SU-DHL-6 (cell line): ENCODE measurements at regions not wholly inside any gene's neighbourhood (a gene's known extent, or its start where the extent isn't known, plus 50 kb on each side); places are given as distances from the start of the nearest gene placed in this dataset.

Experiments used
- H2AFZ ChIP-seq: fragments of 200-600 bp; sonication (generic); 2 replicates; pipeline ENCODE4 v1.6.1; 2014; ENCODE audit warnings: low read depth, mild to moderate bottlenecking, moderate library complexity, mixed read lengths, antibody characterized with exemption, low read length; ENCODE audit not compliant: severe bottlenecking
- H3F3A ChIP-seq: fragments of 200-600 bp; shearing (Covaris generic); 2 replicates; pipeline ENCODE4 v1.6.0; 2016; ENCODE audit warnings: antibody characterized with exemption, mild to moderate bottlenecking; ENCODE audit not compliant: insufficient read depth
- H3K27ac ChIP-seq: fragments of 200-600 bp; sonication (generic); 2 replicates; pipeline ENCODE4 v1.5.1; 2016; ENCODE audit warnings: low read depth, mild to moderate bottlenecking, low read length, moderate library complexity, mixed read lengths
- H3K27me3 ChIP-seq: fragments of 200-600 bp; sonication (generic), shearing (Covaris generic); 2 replicates; pipeline ENCODE4 v1.6.0; 2014; ENCODE audit warnings: mild to moderate bottlenecking, low read length
- H3K36me3 ChIP-seq: fragments of 200-600 bp; sonication (generic); 2 replicates; pipeline ENCODE4 v1.6.1; 2014; ENCODE audit warnings: mild to moderate bottlenecking, low read length, mixed read lengths
- H3K4me2 ChIP-seq: fragments of 300-600, 200-600 bp; shearing (Covaris generic), sonication (generic); 2 replicates; pipeline ENCODE4 v1.6.0; 2014; ENCODE audit warnings: low read length, low read depth, mild to moderate bottlenecking; ENCODE audit not compliant: poor library complexity, severe bottlenecking
- H3K4me3 ChIP-seq: fragments of 200-600 bp; sonication (generic); 2 replicates; pipeline ENCODE4 v1.5.1; 2014; ENCODE audit warnings: antibody characterized with exemption, low read length, mild to moderate bottlenecking, mixed read lengths; ENCODE audit not compliant: insufficient read depth, poor library complexity, severe bottlenecking
- H3K79me2 ChIP-seq: fragments of 200-600 bp; sonication (generic); 2 replicates; pipeline ENCODE4 v1.6.1; 2014; ENCODE audit warnings: mild to moderate bottlenecking, low read length, moderate library complexity; ENCODE audit not compliant: insufficient read depth
- H3K9ac ChIP-seq: fragments of 200-600 bp; sonication (generic); 2 replicates; pipeline ENCODE4 v1.7.0; 2014; ENCODE audit warnings: mild to moderate bottlenecking, low read length
- H3K9me2 ChIP-seq: fragments of 200-600 bp; sonication (generic); replicated peaks from 2 replicates; pipeline ENCODE4 v1.6.1; 2014; ENCODE audit warnings: low read length; ENCODE audit not compliant: insufficient read depth
- H3K9me3 ChIP-seq: fragments of 200-600 bp; sonication (generic); 2 replicates; pipeline ENCODE4 v1.6.1; 2014; ENCODE audit warnings: low read length, mixed read lengths; ENCODE audit not compliant: insufficient read depth
- H4K20me1 ChIP-seq: fragments of 200-600 bp; sonication (generic); 2 replicates; pipeline ENCODE4 v1.6.1; 2014; ENCODE audit warnings: low read depth, mild to moderate bottlenecking, antibody characterized with exemption, low read length, moderate library complexity, mixed read lengths
- EZH2phosphoT487 ChIP-seq: fragments of 200-600 bp; sonication (generic), shearing (Covaris generic); conservative IDR thresholded peaks from 2 replicates; pipeline ENCODE4 v1.6.1; 2018; ENCODE audit warnings: mild to moderate bottlenecking, antibody characterized with exemption, low read length, moderate library complexity, mixed read lengths
- TF ChIP-seq, protein P1 (sequence below): fragments of 200-600 bp; sonication (generic); IDR thresholded peaks from one replicate; pipeline ENCODE4 v1.5.1; 2017; ENCODE audit warnings: antibody characterized with exemption, mild to moderate bottlenecking, low read length, moderate library complexity; ENCODE audit not compliant: insufficient read depth, poor library complexity, severe bottlenecking

DNA sequence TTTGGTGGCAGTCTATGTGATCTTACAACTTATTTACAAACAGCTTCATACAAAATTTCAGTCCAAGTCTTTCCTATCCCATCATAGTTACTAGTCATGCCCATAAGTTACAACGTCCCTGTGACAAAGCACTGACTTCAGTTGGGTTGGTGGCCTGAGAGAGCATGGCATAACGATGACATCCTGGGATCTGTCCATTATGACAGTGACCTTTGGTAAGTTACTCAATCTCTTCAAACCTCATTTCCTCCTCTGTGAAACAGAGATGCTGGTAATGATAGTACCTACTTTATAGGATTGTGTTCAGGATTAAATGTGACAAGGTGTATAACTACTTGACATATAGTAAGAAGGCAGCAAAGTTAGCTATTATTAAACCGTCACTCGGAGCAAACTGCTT lies 55.4 kb upstream of the ATP5MC3 start:
- H3K79me2 ChIP-seq, result no peaks in the 10 kb centered on the region
- no peak overlapping the region for H3K27ac ChIP-seq
- TF ChIP-seq, protein P1, sequence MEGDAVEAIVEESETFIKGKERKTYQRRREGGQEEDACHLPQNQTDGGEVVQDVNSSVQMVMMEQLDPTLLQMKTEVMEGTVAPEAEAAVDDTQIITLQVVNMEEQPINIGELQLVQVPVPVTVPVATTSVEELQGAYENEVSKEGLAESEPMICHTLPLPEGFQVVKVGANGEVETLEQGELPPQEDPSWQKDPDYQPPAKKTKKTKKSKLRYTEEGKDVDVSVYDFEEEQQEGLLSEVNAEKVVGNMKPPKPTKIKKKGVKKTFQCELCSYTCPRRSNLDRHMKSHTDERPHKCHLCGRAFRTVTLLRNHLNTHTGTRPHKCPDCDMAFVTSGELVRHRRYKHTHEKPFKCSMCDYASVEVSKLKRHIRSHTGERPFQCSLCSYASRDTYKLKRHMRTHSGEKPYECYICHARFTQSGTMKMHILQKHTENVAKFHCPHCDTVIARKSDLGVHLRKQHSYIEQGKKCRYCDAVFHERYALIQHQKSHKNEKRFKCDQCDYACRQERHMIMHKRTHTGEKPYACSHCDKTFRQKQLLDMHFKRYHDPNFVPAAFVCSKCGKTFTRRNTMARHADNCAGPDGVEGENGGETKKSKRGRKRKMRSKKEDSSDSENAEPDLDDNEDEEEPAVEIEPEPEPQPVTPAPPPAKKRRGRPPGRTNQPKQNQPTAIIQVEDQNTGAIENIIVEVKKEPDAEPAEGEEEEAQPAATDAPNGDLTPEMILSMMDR, result no peak
- no peak for TF ChIP-seq EZH2phosphoT487
- H3K4me2 ChIP-seq, result no peak overlapping the region
- no peaks in the 10 kb centered on the region for H3K9me2 ChIP-seq
- H3K27me3 ChIP-seq, result no peaks in the 10 kb centered on the region
- no peaks in the 10 kb centered on the region for H3K9me3 ChIP-seq
- H3F3A ChIP-seq, result no peaks in the 10 kb centered on the region
- no peak overlapping the region for H3K9ac ChIP-seq
- H2AFZ ChIP-seq, result no peak overlapping the region
- no peaks in the 10 kb centered on the region for H3K36me3 ChIP-seq
- no peak overlapping the region for H3K4me3 ChIP-seq
- H4K20me1 ChIP-seq, result no peaks in the 10 kb centered on the region

DNA sequence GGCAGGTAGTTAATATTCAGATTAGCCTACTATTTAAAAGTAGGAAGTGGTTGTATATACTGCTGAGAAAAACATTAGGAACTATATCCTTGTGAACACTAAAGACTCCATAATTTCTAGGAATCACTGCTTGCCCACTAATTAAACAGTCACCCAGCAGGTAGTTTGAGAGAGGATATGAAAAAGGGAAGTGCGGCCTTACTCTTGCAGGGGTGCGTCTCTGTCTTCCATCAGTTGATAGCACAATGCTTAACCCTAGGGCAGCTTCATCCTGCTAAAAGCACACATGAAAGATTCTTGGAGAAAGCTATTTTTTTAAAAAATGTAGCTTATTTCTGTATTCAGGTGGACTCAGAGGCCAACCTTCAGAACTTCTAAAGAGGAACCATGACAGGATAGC lies 53.1 kb upstream of the ATP5MC3 start:
- Histone ChIP-seq H2AFZ (no peak overlapping the region), H3K4me2 (no peak overlapping the region), H3K9me2 (no peaks in the 10 kb centered on the region), H3K9me3 (no peaks in the 10 kb centered on the region), H4K20me1 (no peaks in the 10 kb centered on the region), H3K27me3 (no peaks in the 10 kb centered on the region), H3K9ac (no peak overlapping the region), H3K4me3 (no peak overlapping the region), H3K36me3 (no peaks in the 10 kb centered on the region), H3K79me2 (no peaks in the 10 kb centered on the region), H3K27ac (no peak overlapping the region), H3F3A (no peaks in the 10 kb centered on the region)
- no peak for TF ChIP-seq EZH2phosphoT487
- TF ChIP-seq, protein P1, result no peak

DNA sequence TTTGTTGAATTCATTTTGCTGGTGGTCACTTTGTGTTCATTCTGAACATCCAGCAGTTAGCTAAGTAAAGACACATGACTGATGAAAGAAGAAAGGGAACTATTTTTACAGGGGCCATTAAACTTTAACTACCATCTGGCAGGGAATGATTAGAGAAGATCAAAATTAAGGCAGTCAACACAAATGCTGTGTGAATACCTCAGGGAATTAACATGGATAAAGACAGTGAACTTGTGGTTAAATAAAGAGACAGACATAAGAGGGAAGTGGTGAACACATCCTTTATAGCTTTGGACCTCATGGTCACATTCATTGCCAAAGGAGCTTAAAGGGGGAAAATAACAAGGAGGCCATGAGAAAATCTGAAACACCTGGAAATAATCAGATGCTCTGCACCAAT lies 52.6 kb upstream of the ATP5MC3 start:
- no peak overlapping the region for H3K27ac ChIP-seq
- no peak overlapping the region for H3K9ac ChIP-seq
- H3F3A ChIP-seq, result no peaks in the 10 kb centered on the region
- TF ChIP-seq, protein P1, result no peak
- TF ChIP-seq EZH2phosphoT487, result no peak
- no peaks in the 10 kb centered on the region for H3K27me3 ChIP-seq
- no peaks in the 10 kb centered on the region for H4K20me1 ChIP-seq
- H3K9me3 ChIP-seq, result no peaks in the 10 kb centered on the region
- no peak overlapping the region for H2AFZ ChIP-seq
- no peak overlapping the region for H3K4me2 ChIP-seq
- H3K36me3 ChIP-seq, result no peaks in the 10 kb centered on the region
- H3K79me2 ChIP-seq, result no peaks in the 10 kb centered on the region
- H3K9me2 ChIP-seq, result no peaks in the 10 kb centered on the region
- H3K4me3 ChIP-seq, result no peak overlapping the region

DNA sequence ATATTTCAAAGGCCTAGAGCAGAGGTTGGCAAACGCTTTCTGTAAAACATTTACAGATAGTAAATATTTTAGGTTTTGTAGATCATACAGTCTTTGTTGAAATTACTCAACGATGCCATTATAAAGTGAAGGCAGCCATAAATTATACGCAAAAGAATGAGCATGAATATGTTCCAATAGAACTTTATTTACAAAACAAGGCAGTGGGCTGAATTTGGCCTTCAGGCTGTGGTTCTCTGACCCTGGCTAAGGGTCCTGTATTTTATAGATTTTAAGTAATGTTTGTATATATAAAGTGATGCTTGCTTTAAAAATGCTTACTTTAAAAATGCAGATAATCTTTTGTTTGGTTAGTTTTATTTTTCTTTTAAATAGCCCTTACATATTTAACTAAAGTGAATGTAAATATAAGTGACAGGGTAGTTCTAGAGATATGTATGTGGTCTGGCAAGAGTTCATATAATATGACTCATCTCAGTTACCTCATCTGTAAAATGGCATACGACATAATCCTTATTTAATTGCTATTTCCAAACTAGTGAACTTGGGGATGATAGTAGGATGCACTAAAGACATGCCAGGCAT lies 51.7 kb upstream of the ATP5MC3 start:
- Histone ChIP-seq H3K79me2 (no peaks in the 10 kb centered on the region), H3K36me3 (no peaks in the 10 kb centered on the region), H3K9me2 (no peaks in the 10 kb centered on the region), H3F3A (no peaks in the 10 kb centered on the region), H4K20me1 (no peaks in the 10 kb centered on the region), H3K27me3 (no peaks in the 10 kb centered on the region), H3K27ac (no peak overlapping the region), H2AFZ (no peak overlapping the region), H3K4me3 (no peak overlapping the region), H3K9ac (no peak overlapping the region), H3K4me2 (no peak overlapping the region), H3K9me3 (no peaks in the 10 kb centered on the region)
- TF ChIP-seq EZH2phosphoT487, result no peak
- TF ChIP-seq, protein P1, result no peak
